ENCODE measurements at regions not wholly inside any gene's neighbourhood (a gene's known extent, or its start where the extent isn't known, plus 50 kb on each side); places are given as distances from the start of the nearest gene placed in this dataset.

DNA sequence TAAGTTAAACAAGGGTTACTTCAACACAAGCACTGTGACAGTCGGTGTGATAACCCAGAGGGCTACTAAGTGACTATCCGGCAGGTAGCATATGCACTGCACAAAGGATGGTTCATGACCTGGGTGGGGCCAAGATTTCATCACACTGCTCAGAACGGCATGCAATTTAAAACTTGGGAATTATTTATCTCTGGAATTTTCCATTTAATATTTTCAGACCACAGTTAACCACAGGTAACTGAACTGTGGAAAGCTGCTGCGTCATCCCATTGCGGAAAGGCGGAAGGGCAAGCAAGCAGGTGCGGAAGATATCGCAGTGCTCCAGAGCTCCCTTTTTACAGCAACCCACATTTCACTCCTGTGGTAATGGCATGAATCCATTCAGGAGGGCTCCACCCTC is 540.8 kb downstream of the INSC start:
- Histone ChIP-seq H3K4me2 (ENCODE audit: insufficient read depth, low read length) (no peak overlapping the region), H3K9me3 (ENCODE audit: insufficient read depth, low read length, severe bottlenecking) (no peaks in the 10 kb centered on the region), H3K79me2 (ENCODE audit: insufficient read depth, low read length) (no peaks in the 10 kb centered on the region), H3K36me3 (ENCODE audit: insufficient read depth, low read length) (no peaks in the 10 kb centered on the region), H3K4me3 (ENCODE audit: low read depth in 1 of 2, low read length in 2 of 2) (no peak overlapping the region), H3K27ac (ENCODE audit: low read length) (no peak overlapping the region), H2AFZ (ENCODE audit: low read depth, low read length) (no peak overlapping the region), H4K20me1 (ENCODE audit: insufficient read depth, low read length) (no peaks in the 10 kb centered on the region), H3K9ac (ENCODE audit: low read depth, low read length) (no peak overlapping the region), H3K27me3 (ENCODE audit: insufficient read depth, low read length, poor library complexity) (peaks cover 25% of the 10 kb centered on the region), H3K4me1 (ENCODE audit: insufficient read depth, low read length) (no peaks in the 10 kb centered on the region)
- no peak for TF ChIP-seq EZH2 (IDR thresholded peaks at IDR 0.05; ENCODE audit: borderline replicate concordance, low read depth, low read length, severe bottlenecking)
- TF ChIP-seq, protein P1, sequence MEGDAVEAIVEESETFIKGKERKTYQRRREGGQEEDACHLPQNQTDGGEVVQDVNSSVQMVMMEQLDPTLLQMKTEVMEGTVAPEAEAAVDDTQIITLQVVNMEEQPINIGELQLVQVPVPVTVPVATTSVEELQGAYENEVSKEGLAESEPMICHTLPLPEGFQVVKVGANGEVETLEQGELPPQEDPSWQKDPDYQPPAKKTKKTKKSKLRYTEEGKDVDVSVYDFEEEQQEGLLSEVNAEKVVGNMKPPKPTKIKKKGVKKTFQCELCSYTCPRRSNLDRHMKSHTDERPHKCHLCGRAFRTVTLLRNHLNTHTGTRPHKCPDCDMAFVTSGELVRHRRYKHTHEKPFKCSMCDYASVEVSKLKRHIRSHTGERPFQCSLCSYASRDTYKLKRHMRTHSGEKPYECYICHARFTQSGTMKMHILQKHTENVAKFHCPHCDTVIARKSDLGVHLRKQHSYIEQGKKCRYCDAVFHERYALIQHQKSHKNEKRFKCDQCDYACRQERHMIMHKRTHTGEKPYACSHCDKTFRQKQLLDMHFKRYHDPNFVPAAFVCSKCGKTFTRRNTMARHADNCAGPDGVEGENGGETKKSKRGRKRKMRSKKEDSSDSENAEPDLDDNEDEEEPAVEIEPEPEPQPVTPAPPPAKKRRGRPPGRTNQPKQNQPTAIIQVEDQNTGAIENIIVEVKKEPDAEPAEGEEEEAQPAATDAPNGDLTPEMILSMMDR (IDR thresholded peaks at IDR 0.05; ENCODE audit: borderline replicate concordance, extremely low read depth, low read length, poor library complexity, severe bottlenecking) = no peak
- no peak for ATAC-seq (ENCODE audit: insufficient read depth, low read depth)
- no peak for DNase-seq

DNA sequence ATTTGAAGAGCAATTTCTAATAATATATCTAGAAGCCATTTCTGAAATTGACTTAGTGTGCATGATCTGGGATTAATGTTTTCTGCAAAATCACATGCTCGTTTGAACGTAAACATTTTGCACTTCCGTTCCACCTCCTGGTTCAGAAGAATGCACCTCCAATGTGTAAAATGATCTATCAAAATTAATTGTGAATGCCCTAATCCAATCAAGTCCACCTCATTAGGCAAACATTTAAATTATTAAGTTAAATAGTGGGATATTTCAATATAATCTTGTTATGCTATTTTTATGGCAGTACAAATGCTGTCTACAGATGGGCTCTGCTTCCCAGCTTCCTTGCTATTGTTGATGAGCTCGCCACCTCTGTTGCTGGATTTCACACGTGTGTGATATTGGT is 542.5 kb downstream of the INSC start:
- Histone ChIP-seq H2AFZ (ENCODE audit: low read depth, low read length) (no peak overlapping the region), H3K9me3 (ENCODE audit: insufficient read depth, low read length, severe bottlenecking) (no peaks in the 10 kb centered on the region), H3K4me2 (ENCODE audit: insufficient read depth, low read length) (no peak overlapping the region), H3K4me3 (ENCODE audit: low read depth in 1 of 2, low read length in 2 of 2) (no peak overlapping the region), H3K27me3 (ENCODE audit: insufficient read depth, low read length, poor library complexity) (peaks cover 25% of the 10 kb centered on the region), H3K36me3 (ENCODE audit: insufficient read depth, low read length) (no peaks in the 10 kb centered on the region), H4K20me1 (ENCODE audit: insufficient read depth, low read length) (no peaks in the 10 kb centered on the region), H3K4me1 (ENCODE audit: insufficient read depth, low read length) (no peaks in the 10 kb centered on the region), H3K9ac (ENCODE audit: low read depth, low read length) (no peak overlapping the region), H3K27ac (ENCODE audit: low read length) (no peak overlapping the region), H3K79me2 (ENCODE audit: insufficient read depth, low read length) (no peaks in the 10 kb centered on the region)
- ATAC-seq (ENCODE audit: insufficient read depth, low read depth) (no peak), DNase-seq (no peak)
- TF ChIP-seq, protein P1 (IDR thresholded peaks at IDR 0.05; ENCODE audit: borderline replicate concordance, extremely low read depth, low read length, poor library complexity, severe bottlenecking) = no peak
- TF ChIP-seq EZH2 (IDR thresholded peaks at IDR 0.05; ENCODE audit: borderline replicate concordance, low read depth, low read length, severe bottlenecking) = no peak

DNA sequence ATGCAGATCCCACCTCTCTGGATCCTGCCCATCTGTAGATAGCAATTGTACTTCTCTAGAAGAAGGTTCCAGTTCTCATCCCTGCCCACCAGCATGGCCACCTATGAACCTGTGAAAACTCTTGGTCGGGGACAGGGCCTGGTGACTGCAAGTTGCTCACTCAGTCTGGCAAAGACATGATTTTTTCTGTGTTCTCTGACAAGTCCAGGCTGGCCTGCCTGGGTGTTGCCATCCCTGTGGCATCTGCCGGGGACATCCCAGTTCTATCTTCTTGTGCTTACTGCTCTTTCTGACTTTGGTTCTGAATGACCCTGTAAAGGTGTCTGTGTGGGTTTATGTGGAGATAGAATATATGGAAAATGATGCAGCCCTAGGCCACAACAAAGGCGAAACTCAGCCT is 545.8 kb downstream of the INSC start:
- no peak overlapping the region for H2AFZ ChIP-seq (ENCODE audit: low read depth, low read length)
- H3K9ac ChIP-seq (ENCODE audit: low read depth, low read length) = no peak overlapping the region
- TF ChIP-seq, protein P1 (IDR thresholded peaks at IDR 0.05; ENCODE audit: borderline replicate concordance, extremely low read depth, low read length, poor library complexity, severe bottlenecking) = no peak
- TF ChIP-seq EZH2 (IDR thresholded peaks at IDR 0.05; ENCODE audit: borderline replicate concordance, low read depth, low read length, severe bottlenecking) = no peak
- no peak overlapping the region for H3K4me2 ChIP-seq (ENCODE audit: insufficient read depth, low read length)
- no peak overlapping the region for H3K4me3 ChIP-seq (ENCODE audit: low read depth in 1 of 2, low read length in 2 of 2)
- no peaks in the 10 kb centered on the region for H3K79me2 ChIP-seq (ENCODE audit: insufficient read depth, low read length)
- H3K36me3 ChIP-seq (ENCODE audit: insufficient read depth, low read length) = no peaks in the 10 kb centered on the region
- DNase-seq = no peak
- H3K27me3 ChIP-seq (ENCODE audit: insufficient read depth, low read length, poor library complexity) = peaks cover 28% of the 10 kb centered on the region
- H4K20me1 ChIP-seq (ENCODE audit: insufficient read depth, low read length) = no peaks in the 10 kb centered on the region
- ATAC-seq (ENCODE audit: insufficient read depth, low read depth) = no peak
- no peaks in the 10 kb centered on the region for H3K4me1 ChIP-seq (ENCODE audit: insufficient read depth, low read length)
- no peak overlapping the region for H3K27ac ChIP-seq (ENCODE audit: low read length)
- no peaks in the 10 kb centered on the region for H3K9me3 ChIP-seq (ENCODE audit: insufficient read depth, low read length, severe bottlenecking)

DNA sequence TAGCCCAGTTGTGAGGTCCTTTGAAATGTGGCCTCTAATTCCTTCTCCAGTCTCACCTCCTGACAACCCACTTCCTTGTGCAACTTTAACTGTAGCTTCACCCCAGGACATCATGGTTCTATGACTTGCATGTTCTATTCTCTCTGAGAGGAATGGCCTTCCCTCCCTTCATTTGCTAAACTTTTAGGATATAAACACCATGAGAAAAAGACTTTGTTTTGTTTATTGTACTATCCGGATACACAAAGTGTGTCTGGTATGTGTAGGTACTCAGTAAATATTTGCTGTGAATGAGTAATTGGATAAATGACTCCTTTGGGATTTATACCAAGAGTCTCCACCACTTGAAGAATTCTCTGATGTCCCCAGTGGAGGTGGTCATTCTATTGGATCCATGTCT is 547.6 kb downstream of the INSC start:
- Histone ChIP-seq H4K20me1 (ENCODE audit: insufficient read depth, low read length) (no peaks in the 10 kb centered on the region), H3K27ac (ENCODE audit: low read length) (no peak overlapping the region), H3K4me2 (ENCODE audit: insufficient read depth, low read length) (no peak overlapping the region), H3K4me3 (ENCODE audit: low read depth in 1 of 2, low read length in 2 of 2) (no peak overlapping the region), H3K9me3 (ENCODE audit: insufficient read depth, low read length, severe bottlenecking) (no peaks in the 10 kb centered on the region), H2AFZ (ENCODE audit: low read depth, low read length) (no peak overlapping the region), H3K9ac (ENCODE audit: low read depth, low read length) (no peak overlapping the region), H3K4me1 (ENCODE audit: insufficient read depth, low read length) (no peaks in the 10 kb centered on the region), H3K27me3 (ENCODE audit: insufficient read depth, low read length, poor library complexity) (peaks cover 21% of the 10 kb centered on the region), H3K79me2 (ENCODE audit: insufficient read depth, low read length) (no peaks in the 10 kb centered on the region), H3K36me3 (ENCODE audit: insufficient read depth, low read length) (no peaks in the 10 kb centered on the region)
- ATAC-seq (ENCODE audit: insufficient read depth, low read depth) (no peak), DNase-seq (no peak)
- TF ChIP-seq, protein P1 (IDR thresholded peaks at IDR 0.05; ENCODE audit: borderline replicate concordance, extremely low read depth, low read length, poor library complexity, severe bottlenecking) = no peak
- TF ChIP-seq EZH2 (IDR thresholded peaks at IDR 0.05; ENCODE audit: borderline replicate concordance, low read depth, low read length, severe bottlenecking) = no peak
